HPDE6-E6E7 (cell line): ENCODE measurements at regions not wholly inside any gene's neighbourhood (a gene's known extent, or its start where the extent isn't known, plus 50 kb on each side); places are given as distances from the start of the nearest gene placed in this dataset.

Source experiments
- DNase-seq: peaks from one replicate; pipeline ENCODE4 v3.0.0; 2011; ENCODE audit warnings: missing footprints; ENCODE audit errors: extremely low spot score

DNA sequence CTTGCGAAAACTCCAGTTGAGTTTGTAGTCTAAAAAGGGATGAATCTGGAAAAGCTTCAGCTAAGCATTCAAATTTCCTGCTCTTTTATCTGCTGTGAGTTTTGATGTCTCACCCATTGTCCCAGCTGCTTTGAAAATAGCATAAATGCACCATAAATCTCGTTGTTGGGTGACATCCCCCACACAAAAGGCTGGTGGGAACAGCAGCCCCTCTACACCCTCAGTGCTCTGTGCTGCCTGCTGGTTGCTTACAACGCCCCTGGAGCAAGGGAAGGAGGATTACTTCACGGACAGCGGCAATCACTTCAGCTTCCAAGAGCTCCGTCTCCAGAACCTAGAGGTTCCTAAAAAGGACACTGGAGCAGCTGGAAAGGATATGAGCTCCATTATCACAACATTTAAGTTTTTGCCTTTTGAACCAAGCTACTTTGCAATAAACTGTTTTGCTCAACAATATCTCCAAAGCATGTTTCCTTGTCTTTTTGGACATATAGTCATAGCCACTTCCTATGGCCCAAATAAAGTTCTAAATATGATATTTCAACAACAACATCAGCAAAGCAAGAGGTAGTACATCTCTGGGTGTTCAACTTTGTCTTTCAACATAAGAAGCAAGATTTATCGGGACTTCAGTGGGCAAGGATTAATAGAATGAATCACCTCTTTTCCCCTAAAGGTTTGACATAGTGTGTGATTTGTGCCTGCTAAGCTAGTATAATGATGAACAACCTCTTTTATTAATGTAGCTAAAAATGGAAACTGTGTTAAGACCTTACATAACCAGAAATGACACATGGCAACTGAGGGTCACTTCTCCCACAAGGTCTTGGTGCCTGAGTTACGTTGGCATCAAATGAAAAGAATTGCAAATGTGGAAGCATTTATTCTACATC is 413.5 kb downstream of the TXNL1 start:
- DNase-seq: no peak

DNA sequence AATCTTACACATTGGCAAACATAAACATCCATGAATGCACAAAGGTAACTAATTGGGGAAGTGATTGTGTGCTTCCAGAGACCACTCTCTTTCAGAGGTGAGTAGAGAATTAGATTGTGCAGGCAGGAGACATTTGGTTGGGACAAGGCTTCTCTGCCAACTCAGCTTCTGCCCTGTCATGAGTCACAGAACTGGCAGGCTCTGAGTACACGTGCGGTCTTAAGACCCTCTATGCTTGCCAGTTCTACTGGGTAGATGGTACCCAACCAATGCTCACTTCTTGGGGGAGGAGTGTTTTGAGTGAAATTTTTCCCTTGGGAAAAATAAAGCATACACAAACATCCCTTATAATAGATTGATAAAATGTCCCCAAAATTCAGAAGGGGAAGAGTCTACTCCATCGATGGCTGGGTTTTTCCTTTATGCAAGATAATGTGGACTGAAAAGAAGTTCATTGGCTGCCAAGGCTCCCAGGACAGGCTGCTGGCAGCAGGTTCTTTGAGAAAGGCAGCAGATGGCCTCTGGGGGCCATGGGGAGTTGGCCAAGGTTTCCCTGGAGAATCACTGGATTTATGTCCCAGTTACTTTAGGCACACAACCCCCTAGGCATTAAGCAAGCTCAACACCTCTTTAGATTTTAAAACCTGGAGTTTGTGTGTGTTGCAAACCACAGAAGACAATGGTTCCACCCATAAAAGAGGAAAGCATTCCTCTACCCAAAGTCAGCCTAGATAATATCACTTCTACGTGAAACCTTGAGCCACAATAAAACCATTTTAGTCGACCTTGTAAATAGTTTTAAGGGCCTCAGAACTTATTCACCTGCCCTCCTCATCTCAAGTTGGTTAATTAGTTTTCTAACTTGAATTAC is 417.0 kb downstream of the TXNL1 start:
- DNase-seq: no peak

DNA sequence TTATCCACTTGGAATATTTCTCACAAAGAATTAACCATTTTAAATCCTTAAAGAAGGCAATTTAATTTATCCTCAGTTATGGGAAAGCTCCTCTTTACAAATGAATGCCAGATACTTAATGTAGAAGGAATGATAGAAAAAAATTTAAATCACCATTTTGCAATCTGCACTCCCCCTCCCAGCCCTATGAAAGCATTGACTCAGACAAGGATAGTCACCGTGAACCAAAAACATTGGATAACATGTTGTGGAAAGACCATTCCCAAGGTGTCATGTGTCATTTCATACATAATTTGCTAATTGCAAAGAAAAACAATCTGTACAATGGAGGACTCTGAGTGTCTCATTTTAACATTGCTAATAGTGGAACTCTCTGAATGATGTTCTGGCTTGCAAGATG is 421.0 kb downstream of the TXNL1 start:
- no peak for DNase-seq

DNA sequence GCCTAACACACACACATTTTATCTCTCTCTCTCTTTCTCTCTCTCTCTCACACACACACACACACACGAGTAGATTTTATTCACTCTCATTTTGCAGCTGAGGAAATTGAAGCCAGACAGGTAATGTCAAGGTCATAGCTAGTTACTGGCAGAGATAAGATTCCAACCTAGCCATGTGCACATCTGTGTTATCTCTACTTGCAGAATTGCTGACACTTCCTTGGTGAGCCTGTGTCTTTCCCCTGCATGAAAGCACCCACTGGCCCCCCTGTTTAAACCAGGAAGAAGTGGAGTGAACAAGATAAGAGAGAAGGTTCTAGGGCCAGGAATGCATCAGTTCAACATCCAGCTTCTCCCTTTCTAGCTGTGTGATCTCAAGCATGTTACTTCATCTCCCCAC is 423.7 kb downstream of the TXNL1 start:
- no peak for DNase-seq

DNA sequence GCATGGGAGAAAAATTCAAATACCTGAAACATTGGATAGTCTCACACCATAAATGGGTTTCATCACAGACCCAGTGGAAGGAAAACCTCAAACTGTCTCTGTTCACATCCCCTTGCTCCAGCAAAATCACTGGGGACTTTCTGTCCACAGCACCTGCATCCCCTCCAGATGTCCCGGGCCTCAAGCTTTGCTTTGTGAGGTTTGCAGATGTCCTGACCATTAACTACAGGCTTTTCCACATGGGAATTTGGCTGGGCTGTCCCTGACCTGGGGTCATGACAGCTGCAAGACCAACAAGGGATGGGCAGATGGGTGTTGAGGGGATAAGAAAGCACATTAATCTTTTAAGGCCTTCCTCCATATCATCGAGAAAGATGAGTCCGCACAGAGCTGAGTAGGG is 427.9 kb downstream of the TXNL1 start:
- no peak for DNase-seq

DNA sequence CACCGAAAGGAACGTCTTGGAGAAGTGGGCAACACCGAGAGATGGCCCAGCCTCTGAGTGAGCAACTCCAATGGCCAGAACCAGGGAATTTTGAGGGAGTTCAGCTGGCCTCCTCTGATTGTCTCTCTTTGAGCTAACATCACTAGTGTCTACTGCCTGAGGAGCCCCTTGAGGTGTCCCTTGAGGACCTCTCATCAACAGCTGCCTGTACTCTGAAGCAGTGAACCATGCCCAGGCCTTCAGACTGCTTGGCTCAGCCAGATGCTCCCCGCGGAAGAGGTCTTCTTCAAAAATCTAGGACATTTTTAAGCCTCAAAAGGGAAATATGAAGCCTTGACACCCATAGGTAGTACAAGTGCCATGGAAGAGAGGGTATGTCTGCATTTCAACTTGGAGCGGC is 430.4 kb downstream of the TXNL1 start:
- no peak for DNase-seq

DNA sequence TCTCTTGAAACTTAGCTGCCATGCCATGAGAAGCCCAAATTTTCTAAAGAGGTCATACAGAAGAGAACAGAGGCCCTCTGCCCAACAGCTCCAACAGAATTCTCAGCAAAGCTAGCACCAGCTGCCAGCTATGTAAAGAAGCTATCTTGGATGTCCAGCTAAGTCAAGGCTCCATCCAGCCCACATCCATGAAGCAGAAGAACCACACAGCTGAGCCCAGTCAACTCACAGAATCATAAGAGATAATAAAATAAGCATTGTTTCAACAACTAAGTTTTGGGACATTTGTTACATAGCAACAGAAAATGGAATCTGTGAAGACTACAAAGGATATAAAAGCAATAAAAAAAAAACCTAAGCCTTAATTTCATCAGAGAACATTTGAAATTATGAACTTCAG is 434.3 kb downstream of the TXNL1 start:
- no peak for DNase-seq

DNA sequence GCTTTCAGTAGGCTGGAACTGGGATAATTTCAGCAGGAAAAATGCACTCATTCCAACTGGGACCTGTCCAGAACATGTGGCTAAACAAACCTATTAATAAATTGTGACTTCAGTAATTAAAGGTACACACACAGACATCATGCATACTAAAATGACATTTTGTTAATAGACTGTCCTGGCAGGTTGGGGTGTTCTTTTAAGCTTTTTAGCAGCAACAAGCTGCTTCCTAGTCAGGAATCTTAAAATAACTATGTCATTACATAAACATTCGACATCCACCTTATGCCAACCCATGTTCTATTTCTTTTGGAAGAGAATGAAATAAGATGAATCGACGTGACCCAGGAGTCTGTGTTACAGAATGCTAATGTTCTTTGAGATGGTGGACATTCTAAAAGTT is 435.7 kb downstream of the TXNL1 start:
- no peak for DNase-seq

DNA sequence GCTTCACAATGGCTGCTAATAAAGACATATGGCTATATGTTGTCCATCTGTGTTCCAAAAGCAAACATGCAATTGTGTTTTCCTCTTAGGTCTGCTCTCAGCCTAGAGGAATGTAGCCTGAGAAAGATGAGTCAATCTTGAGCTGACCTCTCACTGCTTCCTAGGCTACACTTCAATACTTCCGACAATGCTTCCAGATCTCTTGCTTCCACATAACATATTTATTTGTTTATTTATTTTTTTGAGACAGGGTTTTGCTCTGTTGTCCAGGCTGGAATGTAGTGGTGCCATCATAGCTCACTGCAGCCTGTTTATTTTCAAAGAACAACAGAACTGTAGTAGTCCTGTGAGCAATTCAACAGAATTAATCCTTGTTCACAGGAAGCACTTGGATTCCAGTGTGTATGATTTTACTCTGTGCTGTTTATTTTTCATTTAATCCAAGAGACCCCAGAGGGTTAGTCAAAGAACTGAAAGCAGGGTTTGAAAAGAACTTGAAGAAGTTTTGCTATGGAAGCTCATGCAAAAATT is 437.9 kb downstream of the TXNL1 start:
- no peak for DNase-seq

DNA sequence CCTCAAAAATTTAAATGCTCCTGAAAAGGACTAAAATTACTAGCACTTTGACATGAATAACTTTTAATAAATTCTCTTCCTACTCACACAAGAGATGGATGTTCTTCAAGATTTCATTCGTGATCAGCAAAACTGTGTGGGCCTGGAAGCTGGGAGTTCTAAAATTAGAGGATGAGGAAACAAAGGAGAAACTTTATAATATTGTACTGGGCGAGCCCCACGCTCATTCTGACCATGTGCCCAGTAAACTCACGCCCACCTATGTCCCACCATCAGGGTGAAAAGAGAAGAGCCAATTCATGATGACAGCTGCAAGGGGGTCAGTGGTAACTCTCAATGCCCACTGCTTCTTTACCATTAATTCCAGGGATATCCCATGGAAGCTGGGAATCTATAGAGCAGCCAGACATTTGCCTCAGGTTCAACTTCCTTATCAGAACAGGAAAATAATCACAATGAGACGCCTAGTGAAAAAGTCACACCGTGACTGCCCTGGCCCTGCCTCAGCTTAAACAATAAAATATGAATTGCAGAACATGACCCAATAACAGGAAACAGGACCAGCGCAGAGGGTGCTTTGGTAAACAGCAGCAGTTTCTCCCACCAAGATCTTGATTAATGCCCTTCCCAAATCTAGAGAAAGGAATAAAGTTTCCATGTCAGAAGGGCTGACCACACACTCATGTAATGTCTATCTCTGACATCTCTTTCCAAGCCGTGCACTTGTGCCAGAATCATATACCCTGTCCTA is 438.6 kb downstream of the TXNL1 start:
- DNase-seq: no peak

DNA sequence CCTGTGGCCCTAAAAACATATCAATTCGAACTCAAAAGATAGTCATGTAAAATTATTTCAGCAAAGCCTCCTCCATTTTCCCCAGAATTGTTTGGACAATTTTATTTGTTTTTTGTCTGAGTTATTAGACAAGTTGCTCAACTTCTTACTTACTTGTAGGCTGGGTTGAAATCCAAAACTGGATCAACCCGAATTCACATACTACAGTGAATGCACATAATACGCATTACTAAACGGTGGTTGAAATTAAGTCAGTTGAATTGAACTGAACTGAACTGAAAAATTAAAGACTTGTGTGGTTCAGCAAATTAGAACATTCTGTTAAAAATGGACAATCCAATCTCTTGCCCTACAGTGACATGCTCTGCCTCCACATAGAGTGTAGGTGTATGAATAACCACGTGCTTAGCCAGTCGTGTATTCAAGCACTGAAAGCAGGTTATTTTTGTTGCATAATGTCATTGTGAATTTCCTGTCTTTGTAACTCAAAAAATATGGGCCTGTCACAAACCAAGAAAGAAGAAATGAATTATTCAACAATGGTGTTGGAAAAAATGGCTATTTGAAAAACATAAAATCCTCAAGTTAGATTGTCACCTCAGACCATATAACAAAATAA is 441.0 kb downstream of the TXNL1 start:
- no peak for DNase-seq

DNA sequence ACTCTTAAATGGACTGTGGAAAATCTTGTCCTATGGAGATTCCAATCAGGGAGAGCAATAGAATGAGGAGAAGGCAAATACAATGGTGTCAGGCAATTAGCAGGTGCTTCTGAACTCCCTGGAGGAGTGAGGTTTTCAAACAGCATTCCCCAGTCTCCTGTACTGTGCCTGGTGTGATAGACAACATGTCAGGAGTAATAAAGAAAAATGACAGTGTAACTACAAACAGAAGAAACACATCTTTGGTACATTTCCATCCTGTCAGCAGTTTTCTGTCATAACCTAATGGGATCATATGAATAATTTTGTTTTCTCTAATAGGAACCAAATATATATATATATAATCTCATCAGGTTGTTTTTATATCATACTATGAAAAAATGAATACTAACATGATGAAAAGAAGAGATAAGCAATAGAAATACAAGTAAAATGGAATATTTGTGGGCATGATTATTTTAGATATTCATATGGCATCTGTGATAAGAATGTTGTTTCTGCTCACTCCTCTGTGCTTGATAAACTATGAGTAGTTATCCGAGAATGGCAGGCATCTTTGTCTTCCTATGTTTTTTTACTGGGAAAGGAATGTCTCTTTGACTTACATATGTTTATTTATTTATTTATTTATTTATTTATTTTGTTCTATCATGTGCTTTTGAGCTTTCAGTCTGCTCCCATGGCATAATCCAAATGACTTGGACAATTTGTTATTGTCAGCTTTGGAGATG is 441.7 kb downstream of the TXNL1 start:
- DNase-seq: no peak

DNA sequence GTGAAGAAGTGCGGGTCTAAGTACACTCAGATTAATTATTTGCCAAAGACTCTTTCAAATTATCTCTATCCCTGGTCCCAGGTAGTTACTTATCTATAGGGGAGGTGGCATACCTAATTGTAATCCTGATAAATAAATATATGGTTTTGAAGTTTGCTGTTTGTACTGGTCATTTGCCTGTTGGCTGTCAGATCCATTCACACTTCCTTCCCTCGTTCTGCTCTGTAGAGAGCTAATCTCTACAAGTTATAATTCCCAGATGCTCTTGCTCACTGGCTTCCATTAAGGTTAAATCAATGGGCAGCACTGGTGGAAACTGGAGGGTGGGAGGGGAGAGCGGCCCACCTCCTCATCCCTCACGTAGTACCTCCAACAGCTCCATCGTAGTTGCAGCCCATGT is 447.1 kb downstream of the TXNL1 start:
- no peak for DNase-seq

DNA sequence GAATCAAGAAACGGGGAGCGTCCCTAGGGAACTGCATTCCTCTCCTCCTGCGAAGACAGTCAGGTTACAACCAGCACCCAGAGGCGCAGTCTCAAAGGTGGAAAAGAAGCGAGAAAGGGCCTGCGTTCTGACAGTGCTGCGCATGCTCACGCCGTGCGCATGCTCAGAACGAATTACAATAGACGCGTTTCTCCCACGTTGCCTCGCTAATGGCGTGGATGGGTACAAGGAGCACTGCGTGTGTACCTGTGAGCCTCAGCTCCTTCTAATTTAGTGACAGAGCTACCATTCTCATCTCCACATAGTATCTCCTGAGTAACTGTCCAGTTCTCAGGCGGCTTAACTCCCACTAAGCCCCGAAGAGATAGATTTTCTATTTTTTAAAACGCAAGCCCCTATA is 448.8 kb downstream of the TXNL1 start:
- DNase-seq: no peak

DNA sequence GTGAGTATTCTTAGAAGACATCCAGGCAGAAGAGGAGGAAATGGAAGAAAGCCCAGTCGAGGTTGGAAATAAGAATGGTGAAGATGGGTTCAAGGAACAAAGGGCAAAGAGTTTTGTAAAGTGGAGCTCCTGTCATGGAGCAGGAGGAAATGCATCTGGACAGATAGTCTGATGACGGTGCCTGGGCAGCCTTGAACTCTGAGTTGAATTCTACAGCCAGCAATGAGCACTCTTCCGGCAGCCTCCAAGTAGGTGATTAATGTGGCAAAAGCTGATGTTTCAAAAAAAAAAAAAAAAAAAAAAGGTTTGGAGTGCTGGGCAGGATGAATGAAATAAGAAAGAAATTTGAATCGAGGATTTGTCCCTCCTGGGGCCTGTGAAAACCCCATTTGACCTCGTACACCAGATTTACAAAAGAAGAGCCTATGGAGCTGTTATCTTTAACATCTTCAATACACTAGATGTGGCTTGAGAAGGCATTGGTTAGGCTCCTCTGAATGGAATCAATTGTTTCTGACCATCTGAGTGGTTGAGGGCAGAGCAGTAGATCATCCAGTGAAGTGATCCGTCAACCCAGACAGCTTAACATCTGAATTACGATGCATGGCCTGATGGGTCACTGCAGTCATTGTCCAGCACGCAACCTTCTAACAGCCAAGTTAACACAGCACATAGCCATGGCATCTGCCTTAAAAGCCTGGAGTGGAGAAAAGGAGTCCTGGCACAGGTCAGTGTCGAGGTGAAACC is 449.7 kb downstream of the TXNL1 start:
- DNase-seq: no peak

DNA sequence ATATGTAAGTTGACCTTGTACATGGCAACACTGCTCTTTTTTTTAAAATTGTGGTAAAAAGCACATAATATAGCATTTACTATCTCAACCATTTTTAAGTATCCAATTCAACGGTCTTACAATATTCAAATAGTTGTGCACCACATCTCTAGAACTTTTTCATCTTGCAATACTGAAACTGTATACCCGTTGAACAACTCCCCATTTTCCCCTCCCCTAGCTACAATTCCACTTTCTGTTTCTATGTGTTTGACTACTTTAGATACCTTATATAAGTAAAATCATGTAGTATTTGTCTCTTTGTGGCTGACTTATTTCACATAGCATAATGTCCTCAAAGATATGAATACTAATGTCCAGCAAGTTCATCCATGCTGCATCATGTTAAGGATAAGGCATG is 452.1 kb downstream of the TXNL1 start:
- no peak for DNase-seq

DNA sequence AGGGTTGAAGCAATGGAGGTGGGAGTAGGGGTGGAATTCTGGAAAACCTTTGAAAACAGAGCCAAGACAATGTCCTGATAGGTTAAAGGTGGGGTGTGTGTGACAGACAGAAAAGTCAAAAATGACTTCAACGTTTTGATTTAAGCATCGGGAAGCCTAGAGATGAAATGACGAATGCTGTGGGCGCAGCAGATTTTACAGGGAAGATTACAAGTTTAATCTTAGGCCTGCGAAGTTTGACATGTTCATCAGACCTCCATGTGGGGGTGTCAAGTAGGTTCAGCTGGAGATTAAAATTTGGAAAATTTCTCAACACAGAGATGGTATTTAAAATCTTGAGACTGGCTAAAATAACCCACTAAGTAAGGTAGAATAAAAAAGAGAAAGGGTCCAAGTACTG is 453.3 kb downstream of the TXNL1 start:
- DNase-seq: no peak

DNA sequence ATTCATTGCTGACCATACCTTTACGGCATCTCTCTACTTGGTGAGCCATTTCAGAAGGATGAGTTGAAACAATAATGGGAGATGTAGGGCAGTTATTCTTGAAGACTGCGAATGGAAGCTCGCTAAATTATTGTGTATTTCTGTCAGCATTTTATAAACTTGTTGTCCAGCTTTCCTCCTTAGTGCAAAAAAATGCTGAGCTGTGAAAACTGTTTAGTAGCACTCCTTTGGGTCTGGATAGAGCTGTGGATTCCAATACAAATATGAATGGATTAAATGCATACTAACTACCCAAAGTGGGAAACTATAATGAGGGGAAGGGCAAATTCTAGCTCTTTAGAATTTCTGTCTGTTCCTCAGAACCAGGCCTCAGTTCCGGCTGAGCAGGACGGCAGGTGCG is 461.6 kb downstream of the TXNL1 start:
- no peak for DNase-seq

DNA sequence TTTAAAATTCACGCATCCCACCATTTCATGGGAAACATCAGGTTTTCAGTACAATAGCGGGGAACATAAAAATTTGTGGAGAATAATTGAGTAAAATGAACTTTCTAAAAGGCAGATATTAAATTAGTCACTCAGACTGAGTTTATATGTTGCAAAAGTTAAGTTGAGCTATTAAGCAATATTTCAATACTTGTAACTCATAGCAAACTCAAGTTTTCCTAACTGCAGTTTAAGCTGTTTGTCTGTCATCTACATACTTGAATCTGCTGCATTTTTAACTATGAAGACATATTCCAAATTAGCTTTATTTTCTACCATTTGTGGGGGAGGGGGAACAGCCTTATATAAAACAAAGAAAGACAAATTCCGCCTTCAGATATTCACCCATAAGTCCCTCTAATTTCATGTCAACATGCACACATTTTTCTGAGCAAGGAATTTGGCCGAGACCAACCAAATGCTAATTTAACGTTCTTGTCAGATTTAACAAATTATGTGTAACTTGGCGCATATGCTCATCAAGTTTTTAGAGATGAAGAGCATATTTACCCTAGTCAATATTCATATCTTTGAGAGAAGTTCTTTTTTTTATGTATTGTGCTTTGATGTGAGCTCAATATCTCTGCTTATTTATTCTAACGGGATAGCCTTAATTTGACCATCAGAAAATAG is 462.9 kb downstream of the TXNL1 start:
- DNase-seq: no peak
